HG02642 (cell line): ENCODE measurements at regions not wholly inside any gene's neighbourhood (a gene's known extent, or its start where the extent isn't known, plus 50 kb on each side); places are given as distances from the start of the nearest gene placed in this dataset.
"Not testable (repeated sequence)": the region's sequence is repeated elsewhere in the genome, so short reads cannot be mapped to it uniquely, and the experiment has no call there.

ENCODE experiments used
- ATAC-seq: cut with Tn5 transposase; IDR thresholded peaks from one replicate; pipeline ENCODE4 v1.9.1; 2021; ENCODE audit warnings: mild to moderate bottlenecking; ENCODE audit not compliant: unreplicated experiment, poor library complexity

DNA sequence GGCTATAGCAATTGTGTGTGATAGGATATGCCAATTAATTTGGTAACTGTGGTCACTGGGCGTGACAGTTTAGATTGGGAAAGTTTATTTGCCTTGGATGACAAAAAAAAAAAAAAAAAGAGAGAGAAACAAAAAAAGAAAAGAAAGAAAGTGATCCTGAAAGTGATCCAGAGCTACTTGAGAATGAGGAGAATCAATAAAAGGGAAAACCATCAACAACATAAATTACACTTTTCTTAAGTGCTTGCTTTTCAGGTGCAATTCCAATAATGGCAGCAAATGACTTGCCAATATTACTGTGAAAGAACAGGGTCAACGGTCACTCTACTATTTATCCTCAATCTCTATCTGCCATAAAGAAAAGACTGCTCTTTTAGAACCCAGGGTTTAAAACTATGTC is 191.8 kb upstream of the SEMA3C start:
- ATAC-seq: no peak

DNA sequence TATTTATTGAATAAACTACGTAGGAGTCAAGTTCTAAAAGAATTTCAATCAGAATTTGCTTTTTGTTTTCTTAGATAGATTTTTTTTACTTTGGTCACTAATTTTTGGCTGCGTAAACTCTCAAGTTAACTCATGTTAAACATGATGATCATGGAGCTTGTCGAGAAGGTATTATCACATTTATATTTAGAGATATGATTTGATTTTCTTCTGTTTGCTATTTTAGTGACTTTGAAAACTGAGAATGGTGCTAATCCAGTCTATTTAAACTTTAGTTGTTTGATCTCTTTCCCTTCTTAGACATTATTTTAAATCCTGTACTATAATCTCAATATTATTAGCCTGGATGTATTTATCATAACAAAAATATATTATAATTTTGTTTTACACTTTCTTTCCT is 179.4 kb upstream of the SEMA3C start:
- no peak for ATAC-seq

DNA sequence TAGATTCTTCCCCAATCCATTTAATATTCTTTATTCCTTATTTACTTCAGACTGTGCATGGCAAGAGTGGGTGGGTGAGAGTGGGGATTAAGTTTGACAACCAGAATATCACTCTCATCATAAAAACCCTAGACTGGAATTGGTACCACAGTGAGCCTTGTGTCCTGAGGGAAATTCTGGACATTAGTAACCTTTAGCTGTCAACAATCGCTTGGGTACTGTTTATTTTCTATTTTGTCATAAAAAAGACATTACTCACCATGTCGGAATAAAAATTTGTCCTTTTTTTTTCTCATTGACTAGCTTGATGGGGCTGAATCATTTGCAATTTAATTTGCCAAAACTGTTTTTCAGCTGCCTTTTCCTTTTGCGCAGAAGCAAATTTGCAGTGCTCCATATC is 176.1 kb upstream of the SEMA3C start:
- no peak for ATAC-seq

DNA sequence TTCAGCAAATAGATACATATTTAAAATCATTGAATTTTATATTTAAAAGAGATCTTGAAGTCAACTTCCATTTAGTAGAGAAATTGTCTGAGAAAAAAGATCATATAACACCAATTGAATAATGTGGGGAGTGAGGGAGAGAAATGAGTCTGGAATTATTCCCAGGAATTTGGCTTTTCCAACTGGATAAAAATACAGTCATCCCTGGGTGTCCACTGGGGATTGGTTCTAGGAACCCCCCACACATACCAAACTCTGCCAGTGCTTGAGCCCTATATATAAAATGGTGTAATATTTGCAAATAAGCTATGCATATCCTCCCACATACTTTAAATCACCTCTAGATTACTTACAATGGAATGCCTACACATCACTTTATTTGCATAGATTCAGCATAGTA is 162.8 kb upstream of the SEMA3C start:
- ATAC-seq: no peak

DNA sequence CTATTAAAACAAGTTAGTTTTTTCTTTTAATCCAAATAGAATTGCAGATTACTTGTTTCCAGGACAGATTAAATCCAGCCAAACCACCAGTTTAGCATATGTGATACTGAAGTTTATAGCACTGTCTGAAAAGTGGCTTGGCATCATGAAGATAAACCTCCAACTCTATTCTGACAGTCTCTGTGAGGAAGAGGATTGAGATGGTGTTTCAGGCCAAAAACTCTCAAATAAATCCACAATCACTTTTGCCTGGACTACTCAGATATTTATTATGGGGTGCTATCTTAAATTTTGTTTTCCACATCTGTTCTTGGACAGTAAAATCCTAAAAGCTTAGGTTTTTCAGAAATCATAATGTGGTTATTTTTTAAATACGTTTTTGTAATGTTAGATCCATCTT is 161.7 kb upstream of the SEMA3C start:
- ATAC-seq: no peak

DNA sequence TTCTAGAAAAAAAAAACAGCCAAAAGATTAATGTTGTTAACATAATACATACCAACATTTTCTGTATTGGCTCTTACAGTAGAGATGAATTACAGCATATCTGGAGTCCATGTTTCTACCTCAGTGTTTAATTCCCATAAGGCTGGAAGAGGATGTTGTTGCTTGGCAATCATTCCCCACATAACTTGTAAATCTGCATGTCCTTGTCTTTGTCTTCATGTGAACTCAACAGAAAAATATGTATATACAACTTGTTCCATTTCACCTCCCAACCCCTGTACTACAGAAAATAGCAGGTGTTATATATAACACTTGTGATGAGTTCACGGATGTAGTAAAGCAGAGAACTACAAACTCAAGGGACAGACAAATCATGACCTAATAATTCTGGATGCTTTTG is 160.9 kb upstream of the SEMA3C start:
- no peak for ATAC-seq

DNA sequence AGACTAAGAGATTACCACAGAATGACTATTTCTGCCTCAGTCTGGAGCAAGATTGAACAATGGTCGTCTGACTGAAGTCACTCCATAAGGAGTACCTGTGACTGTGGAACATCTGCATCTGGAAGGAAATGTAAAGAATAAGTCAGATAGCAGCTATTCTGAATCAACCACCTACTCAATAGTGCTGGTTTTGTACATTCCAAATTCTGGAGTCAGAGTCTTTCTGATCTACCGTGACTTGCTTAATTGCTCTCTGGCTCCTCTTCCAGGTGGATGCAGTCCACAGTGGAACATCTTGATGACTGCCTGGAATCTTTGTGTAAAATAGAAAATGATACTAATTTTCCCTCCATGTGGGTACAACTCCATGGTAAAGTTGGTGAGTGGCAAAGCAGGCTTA is 156.3 kb upstream of the SEMA3C start:
- ATAC-seq: no peak

DNA sequence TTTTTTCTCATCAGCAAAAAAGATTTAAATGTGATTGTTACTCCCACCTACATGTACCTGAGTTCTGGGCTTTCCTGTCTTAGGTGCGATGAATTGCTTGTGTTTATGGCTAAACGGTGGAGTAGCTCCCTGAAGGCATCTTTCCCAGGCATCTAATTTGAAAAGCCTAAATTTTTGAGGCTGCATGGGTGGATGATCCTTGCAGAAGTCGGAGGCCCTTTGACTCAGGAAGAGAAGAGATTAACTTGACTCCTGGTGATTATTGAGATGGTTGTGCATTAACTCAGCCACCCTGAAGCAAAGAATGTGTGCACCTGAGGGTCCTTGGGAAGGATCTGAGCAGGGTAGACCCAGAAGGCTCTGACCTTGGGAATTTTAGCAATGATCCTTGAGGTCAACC is 155.6 kb upstream of the SEMA3C start:
- ATAC-seq: no peak

DNA sequence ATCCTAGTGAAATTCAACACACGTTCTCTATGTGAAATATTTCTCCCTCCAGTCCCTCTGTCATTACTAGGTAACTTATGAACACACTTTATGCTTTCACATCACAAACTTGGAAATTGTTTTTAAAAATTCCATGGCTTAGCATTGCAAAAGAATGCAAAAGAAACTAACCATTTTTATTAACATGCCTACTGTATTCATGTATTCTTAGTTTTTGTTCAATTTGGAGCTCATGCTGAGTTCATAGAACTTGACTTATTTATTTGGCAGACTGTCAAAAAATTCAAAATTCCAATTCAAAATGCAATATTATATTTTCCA is 155.0 kb upstream of the SEMA3C start:
- ATAC-seq: no peak

DNA sequence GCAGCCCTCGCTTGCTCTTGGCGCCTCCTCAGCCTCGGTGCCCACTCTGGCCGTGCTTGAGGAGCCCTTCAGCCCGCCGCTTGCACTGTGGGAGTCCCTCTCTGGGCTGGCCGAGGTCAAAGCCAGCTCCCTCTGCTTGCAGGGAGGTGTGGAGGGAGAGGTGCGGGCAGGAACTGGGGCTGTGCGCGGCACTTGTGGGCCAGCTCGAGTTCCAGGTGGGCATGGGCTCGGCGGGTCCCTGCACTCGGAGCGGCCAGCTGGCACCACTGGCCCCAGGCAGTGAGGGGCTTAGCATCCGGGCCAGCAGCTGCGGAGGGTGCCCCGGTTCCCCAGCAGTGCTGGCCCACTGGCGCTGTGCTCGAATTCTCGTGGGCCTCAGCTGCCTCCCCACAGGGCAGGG is 152.1 kb upstream of the SEMA3C start:
- no peak for ATAC-seq

DNA sequence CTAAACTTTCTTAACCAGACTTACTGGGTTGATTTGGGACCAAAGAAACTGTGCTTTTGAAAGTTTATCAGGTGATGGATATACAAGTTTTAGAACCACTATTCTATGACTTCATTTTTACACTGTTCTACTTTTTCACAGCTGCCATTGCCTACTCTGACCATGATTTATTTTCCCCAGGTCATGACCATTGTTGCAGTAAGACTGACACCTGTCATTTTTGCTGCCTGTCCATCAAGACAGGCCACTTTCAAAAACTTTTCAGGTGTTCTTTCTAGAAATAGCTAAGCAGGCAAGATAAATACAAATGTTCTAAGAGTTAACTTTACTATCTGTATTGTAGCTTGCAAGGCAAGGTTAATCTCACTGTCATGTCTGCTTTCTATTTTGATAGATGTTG is 147.9 kb upstream of the SEMA3C start:
- no peak for ATAC-seq

DNA sequence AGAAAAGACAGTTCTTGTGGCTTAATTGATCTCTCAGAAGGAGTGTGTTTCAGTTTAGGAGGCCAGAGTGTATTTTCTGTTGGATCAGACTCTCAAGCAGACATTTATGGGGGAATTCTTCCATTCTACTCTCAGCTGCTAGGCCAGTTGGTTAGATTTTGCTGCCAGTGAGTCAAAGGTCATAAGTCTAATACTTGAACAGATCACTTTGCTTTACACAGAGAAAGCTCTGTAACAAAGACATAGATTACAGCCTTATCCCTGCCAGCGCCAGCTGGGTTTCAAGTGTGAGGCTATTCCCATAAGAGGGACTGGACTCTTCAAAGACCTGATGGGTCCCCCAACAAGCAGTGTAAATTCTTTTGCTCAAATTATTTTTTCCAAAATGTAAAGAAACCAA is 145.6 kb upstream of the SEMA3C start:
- no peak for ATAC-seq

DNA sequence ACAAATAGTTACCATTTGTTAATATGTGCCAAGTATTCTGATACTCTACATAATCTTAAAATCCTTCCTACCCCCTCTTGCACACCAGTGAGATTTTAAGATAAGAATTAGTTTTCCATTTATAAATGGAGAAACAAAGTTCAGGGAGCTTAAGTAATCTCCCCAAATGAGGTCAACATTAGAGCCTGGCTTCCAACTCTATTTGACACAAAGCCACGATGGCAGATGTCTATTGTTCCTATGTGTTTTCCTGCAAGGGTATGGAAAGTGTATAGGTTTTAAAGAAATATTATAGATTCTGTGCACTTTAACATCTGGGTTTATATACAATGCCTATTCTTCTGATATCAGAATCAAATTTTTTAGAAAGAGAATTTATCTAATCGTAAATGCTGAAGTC is 143.9 kb upstream of the SEMA3C start:
- ATAC-seq: no peak

DNA sequence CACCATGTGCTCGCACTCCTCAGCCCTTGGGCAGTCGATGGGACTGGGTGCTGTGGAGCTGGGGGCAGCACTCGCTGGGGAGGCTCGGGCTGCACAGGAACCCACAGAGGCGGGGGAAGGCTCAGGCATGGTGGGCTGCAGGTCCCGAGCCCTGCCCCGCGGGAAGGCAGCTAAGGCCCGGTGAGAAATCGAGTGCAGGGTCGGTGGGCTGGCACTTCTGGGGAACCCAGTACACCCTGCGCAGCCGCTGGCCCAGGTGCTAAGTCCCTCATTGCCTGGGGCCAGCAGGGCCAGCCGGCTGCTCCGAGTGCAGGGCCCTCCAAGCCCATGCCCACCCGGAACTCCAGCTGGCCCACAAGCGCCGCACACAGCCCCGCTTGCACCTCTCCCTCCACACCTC is 138.6 kb upstream of the SEMA3C start:
- not testable (repeated sequence) for ATAC-seq

DNA sequence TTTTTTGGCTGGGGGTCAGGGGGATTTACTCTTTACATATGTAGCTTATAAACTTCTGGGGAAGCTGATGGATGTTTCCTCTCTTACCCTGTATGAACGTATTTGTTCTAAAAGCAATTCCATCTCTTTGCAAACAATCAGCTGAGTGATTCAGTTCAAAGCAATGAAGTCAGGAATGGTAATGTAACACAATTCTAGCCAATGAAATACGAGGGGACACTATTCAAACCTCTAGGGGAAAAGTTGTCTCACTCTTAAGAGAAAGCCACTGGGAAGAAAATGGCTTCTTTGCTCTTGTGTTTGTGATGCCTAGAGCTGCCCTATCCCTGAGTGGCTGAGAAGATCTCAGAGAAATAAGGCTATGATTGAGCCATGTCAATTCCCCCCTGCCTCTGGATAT is 134.8 kb upstream of the SEMA3C start:
- ATAC-seq: no peak

DNA sequence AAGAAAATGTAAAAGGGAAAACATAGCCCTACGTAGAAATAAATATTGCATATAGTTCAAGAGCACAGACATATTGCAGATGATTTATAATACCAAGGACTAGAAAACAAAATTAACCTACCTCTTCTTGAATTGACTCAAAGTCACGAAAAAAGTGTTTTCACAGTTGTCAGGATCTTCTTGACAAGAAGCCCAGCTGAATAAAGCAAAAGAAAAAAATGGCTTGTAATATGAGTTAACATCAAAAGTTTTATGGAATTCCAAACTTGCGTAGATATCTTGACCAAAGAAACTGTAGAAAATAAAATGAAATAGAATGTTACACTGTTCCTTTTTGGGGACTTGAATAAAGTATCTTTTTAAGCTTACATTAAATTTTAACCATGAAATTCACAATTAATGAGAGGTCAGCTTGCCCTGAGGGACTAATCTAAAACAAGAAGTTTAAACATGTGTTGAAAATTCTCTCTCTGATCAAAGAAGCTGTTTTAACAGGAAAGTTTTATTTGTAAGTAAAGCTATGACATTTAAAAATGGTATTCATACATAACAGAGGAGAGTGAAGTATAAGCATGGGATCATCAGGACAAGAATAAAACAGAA is 133.1 kb upstream of the SEMA3C start:
- no peak for ATAC-seq

DNA sequence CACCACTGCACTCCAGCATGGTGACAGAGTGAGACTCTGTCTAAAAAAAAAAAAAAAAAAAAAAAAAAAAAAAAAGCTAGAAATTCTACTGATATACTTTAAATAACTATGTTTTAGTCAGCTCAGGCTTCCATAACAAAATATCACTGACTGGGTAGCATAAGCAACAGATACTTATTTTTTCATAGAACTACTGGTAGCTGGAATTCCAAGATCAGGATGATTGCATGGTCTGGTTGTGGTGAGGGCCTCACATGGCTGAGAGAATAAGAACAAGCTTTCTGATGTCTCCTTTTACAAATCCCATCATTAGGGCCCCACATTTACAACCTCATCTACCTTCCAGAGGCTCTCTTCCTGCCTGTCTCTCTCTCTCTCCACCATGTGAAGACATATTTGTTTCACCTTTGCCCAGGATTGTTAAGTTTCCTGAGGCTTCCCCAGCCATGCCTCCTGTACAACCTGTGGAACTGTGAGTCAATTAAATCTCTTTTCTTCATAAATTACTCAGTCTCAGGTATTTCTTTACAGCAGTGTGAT is 126.7 kb upstream of the SEMA3C start:
- ATAC-seq: no peak

DNA sequence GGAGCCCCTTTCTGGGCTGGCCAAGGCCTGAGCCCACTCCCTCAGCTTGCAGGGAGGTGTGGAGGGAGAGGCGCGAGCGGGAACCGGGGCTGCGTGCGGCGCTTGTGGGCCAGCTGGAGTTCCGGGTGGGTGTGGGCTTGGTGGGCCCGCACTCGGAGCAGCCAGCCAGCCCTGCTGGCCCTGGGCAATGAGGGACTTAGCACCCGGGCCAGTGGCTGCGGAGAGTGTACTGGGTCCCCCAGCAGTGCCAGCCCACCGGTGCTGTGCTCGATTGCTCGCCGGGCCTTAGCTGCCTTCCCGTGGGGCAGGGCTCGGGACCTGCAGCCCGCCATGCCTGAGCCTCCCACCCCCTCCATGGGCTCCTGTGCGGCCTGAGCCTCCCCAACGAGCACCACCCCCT is 123.8 kb upstream of the SEMA3C start:
- ATAC-seq: not testable (repeated sequence)

DNA sequence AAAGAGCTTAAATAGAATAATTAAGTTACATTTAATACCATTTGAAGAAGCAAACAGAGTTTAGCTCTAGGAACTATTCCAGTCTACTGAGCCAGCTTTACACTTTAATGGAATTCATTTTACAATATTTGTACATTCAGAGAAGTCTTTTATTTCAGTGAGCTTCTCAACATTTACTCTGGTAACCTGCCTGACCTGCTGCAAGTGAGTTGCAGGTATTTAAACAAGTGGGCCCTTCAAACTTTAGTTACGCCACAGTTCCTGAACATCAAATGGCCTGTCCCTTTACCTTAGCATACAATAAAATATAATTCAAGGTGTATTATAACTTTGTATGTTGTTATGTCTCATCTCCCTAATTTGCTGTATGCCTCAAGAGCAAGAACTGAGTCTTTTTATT is 121.6 kb upstream of the SEMA3C start:
- ATAC-seq: no peak

DNA sequence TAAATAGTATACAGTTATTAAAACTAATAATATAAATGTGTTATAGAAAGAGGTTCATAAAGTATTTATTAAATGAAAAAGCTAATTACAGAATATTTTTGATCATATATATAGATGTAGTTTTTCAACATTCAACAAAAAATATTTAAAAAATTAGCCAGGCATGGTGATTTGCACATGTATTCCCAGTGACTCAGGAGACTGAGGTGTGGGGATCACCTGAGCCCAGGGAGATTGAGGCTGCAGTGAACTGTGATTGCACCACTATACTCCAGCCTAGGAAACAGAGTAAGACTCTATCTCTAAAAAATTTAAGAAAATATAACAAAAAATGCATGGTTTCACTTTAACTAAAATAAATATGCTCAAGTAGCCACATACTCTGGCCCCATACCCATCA is 118.0 kb upstream of the SEMA3C start:
- ATAC-seq: no peak

DNA sequence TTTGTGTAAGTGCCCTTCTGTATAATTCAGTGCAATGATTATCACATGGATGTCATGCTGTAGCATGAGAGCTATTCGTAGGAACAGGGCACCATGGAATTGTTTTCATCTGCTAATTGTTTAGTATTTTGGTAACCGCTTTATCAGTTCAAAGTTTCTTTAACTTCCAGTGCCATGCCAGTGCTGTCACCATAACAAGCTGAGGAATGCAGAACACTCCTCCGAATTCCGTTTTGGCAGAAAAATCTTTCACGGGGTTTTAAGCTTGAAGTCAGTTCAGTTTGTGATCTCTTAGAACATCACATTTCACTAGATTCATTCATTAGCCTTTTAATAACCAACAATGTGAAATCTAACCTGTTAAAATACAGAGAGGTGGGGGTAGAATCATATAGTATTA is 117.2 kb upstream of the SEMA3C start:
- no peak for ATAC-seq

DNA sequence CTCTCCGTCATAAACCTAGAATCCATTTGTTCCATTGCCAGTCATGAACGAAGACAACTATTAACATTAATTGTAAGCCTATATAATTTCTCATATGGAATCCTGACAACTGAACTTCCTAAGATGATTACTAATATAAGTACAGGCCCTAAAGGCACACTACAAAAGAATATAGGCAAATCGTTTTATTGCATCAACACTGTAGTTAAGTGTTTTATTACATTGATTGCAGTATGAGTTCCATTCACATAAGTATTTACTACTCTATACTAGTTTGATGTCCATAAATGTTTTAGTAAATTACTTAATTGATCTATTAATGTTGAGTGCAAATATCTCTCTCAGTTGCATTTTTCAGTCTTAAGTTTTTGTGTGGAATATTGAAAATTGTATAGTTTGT is 113.1 kb upstream of the SEMA3C start:
- ATAC-seq: no peak

DNA sequence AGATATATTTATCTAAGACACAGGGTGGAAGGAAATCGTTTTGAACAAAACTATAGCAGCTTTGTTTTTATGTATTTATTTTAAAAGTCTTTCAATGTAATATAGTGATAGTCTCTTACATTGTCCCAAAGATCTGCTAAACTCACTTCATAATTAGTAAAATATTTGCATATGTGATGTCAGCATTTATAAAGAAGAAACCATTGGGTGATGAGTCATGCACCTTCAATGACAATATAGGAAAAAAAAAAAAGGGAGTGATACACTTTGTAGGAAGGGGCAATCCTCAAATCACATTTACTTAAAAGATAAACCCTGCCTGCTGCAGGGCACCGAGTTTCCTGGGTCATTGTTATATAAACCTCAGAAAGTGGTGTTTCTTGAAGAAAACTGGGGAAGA is 112.4 kb upstream of the SEMA3C start:
- ATAC-seq: no peak
